K562 (cell line): ENCODE measurements at regions not wholly inside any gene's neighbourhood (a gene's known extent, or its start where the extent isn't known, plus 50 kb on each side); places are given as distances from the start of the nearest gene placed in this dataset.

ENCODE experiments used
- ATAC-seq: fragments of 200-7000 bp; cut with Tn5 transposase; 3 replicates; pipeline ENCODE4 v1.9.1; 2020; ENCODE audit warnings: moderate library complexity
- BruUV-seq: library from RNA; stranded (reverse); fragments of 400-500 nt; replicated peaks from 2 replicates; lab custom pipeline; 2021; lab: Mats Ljungman, UMichigan
- CTCF ChIA-PET: fragments of 300-600 bp; formaldehyde crosslinking; extraction: SDS; loops from one replicate; lab custom pipeline; 2021; ENCODE audit warnings: low intra/inter-chr PET ratio; lab: Yijun Ruan, JAX
- POLR2A ChIA-PET: fragments of 300-600, 350-650 bp; sonication (Branson Sonifier 250); formaldehyde crosslinking; extraction: SDS; loops from one replicate; lab custom pipeline; 2021; ENCODE audit warnings: antibody characterized with exemption, inconsistent platforms; lab: Yijun Ruan, JAX
- DNase-seq, 4 experiments: peaks; one replicate each; pipeline versions ENCODE4 v3.0.0 to v3.0.0-alpha.2; 2011 to 2018; ENCODE audit warnings: low spot score in 3 of 4, mixed read lengths in 3 of 4; ENCODE audit errors: extremely low read depth in 1 of 4
- FAIRE-seq: peaks from 2 replicates; lab custom pipeline; 2011; peaks lifted over from hg19 to GRCh38; lab: Jason Lieb, UNC
- H2AFZ ChIP-seq: 2 replicates; pipeline ENCODE4 v1.6.0; 2011; ENCODE audit warnings: low read depth, low read length, control low read depth, inconsistent platforms
- H3K27ac ChIP-seq: fragments of 200-600 bp; 3 replicates; pipeline ENCODE4 v1.8.0; 2011; ENCODE audit warnings: low read depth, mild to moderate bottlenecking, control low read depth, inconsistent platforms, low read length, moderate library complexity, mixed read lengths; ENCODE audit errors: extremely low read depth
- H3K27me3 ChIP-seq, 2 experiments: fragments of 300-600 bp in 1 of 2; 2 replicates in 1 of 2; 3 replicates in 1 of 2; pipeline versions ENCODE4 v1.6.0 to v1.8.0; 2011; ENCODE audit warnings: inconsistent platforms in 2 of 2, low read length in 2 of 2, mild to moderate bottlenecking in 1 of 2, mixed read lengths in 1 of 2, moderate library complexity in 1 of 2; ENCODE audit not compliant: control insufficient read depth in 2 of 2, insufficient read depth in 2 of 2
- H3K36me3 ChIP-seq: fragments of 300-600 bp; 3 replicates; pipeline ENCODE4 v1.8.0; 2011; ENCODE audit warnings: mild to moderate bottlenecking, low read length, inconsistent platforms; ENCODE audit not compliant: control insufficient read depth, insufficient read depth
- H3K4me1 ChIP-seq, 2 experiments: fragments of 200-600 bp in 1 of 2; replicated peaks in 1 of 2; 2 replicates in 1 of 2; 3 replicates in 1 of 2; pipeline versions ENCODE4 v1.5.1 to v1.8.0; 2011; ENCODE audit warnings: inconsistent platforms in 2 of 2, low read length in 2 of 2, mild to moderate bottlenecking in 1 of 2, mixed read lengths in 1 of 2, moderate library complexity in 1 of 2; ENCODE audit not compliant: control insufficient read depth in 2 of 2, insufficient read depth in 2 of 2
- H3K4me2 ChIP-seq: 2 replicates; pipeline ENCODE4 v1.6.1; 2011; ENCODE audit warnings: low read length, control low read depth, inconsistent platforms, mixed read lengths; ENCODE audit not compliant: insufficient read depth
- H3K4me3 ChIP-seq: fragments of 200-600 bp; sonication (generic), shearing (Covaris generic); 2 replicates; pipeline ENCODE4 v1.5.1; 2016; ENCODE audit warnings: control low read depth, inconsistent platforms
- H3K79me2 ChIP-seq: fragments of 200-600 bp; 3 replicates; pipeline ENCODE4 v1.8.0; 2011; ENCODE audit warnings: low read length, inconsistent platforms; ENCODE audit not compliant: control insufficient read depth, insufficient read depth
- H3K9ac ChIP-seq, 2 experiments: 2 replicates each; pipeline versions ENCODE4 v1.6.0 to v1.6.1; 2011; ENCODE audit warnings: low read depth in 2 of 2, low read length in 2 of 2, control low read depth in 1 of 2, inconsistent platforms in 1 of 2, mild to moderate bottlenecking in 1 of 2, mixed read lengths in 1 of 2; ENCODE audit not compliant: insufficient read depth in 1 of 2
- H3K9me1 ChIP-seq: one replicate; pipeline ENCODE4 v1.6.0; 2011; ENCODE audit warnings: inconsistent platforms, mild to moderate bottlenecking, low read length, moderate library complexity; ENCODE audit not compliant: control insufficient read depth, insufficient read depth
- H3K9me3 ChIP-seq: replicated peaks from 2 replicates; pipeline ENCODE4 v1.5.1; 2011; ENCODE audit warnings: low read depth, low read length, inconsistent platforms; ENCODE audit not compliant: control insufficient read depth, insufficient read depth
- H4K20me1 ChIP-seq: replicated peaks from 2 replicates; pipeline ENCODE4 v1.6.1; 2011; ENCODE audit warnings: low read length, inconsistent platforms, mixed read lengths; ENCODE audit not compliant: control insufficient read depth, insufficient read depth
- CBFA2T2 ChIP-seq: fragments of 450-650 bp; conservative IDR thresholded peaks from 2 replicates; pipeline ENCODE4 v1.6.1; 2017; ENCODE audit warnings: mild to moderate bottlenecking
- CBFA2T3 ChIP-seq: fragments of 450-650 bp; IDR thresholded peaks from 2 replicates; pipeline ENCODE4 v1.6.1; 2017
- CBX8 ChIP-seq: fragments of 200-600 bp; sonication (generic); IDR thresholded peaks from 2 replicates; pipeline ENCODE4 v1.6.1; 2012; ENCODE audit warnings: borderline replicate concordance, mixed run types, low read depth, mild to moderate bottlenecking, moderate library complexity, mixed read lengths, low read length, control low read depth, inconsistent platforms; ENCODE audit not compliant: poor library complexity, severe bottlenecking; ENCODE audit errors: extremely low read depth
- ILF3 ChIP-seq: fragments of 450-650 bp; IDR thresholded peaks from 2 replicates; pipeline ENCODE4 v1.6.1; 2018; ENCODE audit warnings: antibody characterized with exemption, mild to moderate bottlenecking, moderate library complexity, borderline replicate concordance
- PCBP2 ChIP-seq: fragments of 200-400 bp; formaldehyde crosslinking; IDR thresholded peaks from 2 replicates; pipeline ENCODE4 v1.6.1; 2018; ENCODE audit warnings: low read length, low read depth, mild to moderate bottlenecking, moderate library complexity; ENCODE audit not compliant: poor library complexity, severe bottlenecking
- PKNOX1 ChIP-seq: fragments of 450-650 bp; IDR thresholded peaks from 2 replicates; pipeline ENCODE4 v1.6.1; 2016
- SRSF3 ChIP-seq: fragments of 200-400 bp; formaldehyde crosslinking; IDR thresholded peaks from 2 replicates; pipeline ENCODE4 v1.6.1; 2016; ENCODE audit warnings: mild to moderate bottlenecking, low read length, moderate library complexity; ENCODE audit not compliant: insufficient read depth
- TAL1 ChIP-seq: fragments of 450-650 bp; IDR thresholded peaks from 2 replicates; pipeline ENCODE4 v1.6.1; 2016; ENCODE audit warnings: mild to moderate bottlenecking
- WGBS: fragments of 100-300 bp; shearing (Covaris generic); methylation state at CpG from one replicate; pipeline ENCODE4 v1.1.6; 2016; ENCODE audit warnings: low coverage, mixed read lengths; ENCODE audit not compliant: insufficient coverage; ENCODE audit errors: missing lambda C conversion rate; 5-methylcytosine and 5-hydroxymethylcytosine counted together
- in situ Hi-C: fragments of 300-500 bp; cut with MboI; formaldehyde crosslinking; loops from 4 replicates; pipeline ENCODE4 v1.15.0; 2018; ENCODE audit warnings: inconsistent platforms, mixed read lengths
- intact Hi-C: fragments of 100-400 bp; cut with micrococcal nuclease; formaldehyde crosslinking; loops from 2 replicates; pipeline ENCODE4 v1.14.2; 2022
- TF ChIP-seq, protein P1 (sequence below): sonication (generic); formaldehyde crosslinking; IDR thresholded peaks from 2 replicates; pipeline ENCODE4 v1.8.0; 2022; ENCODE audit warnings: missing genetic modification reagents, mild to moderate bottlenecking, borderline replicate concordance

- CTCF ChIA-PET, result no interaction called here
- BruUV-seq, result no TSS peak
Observed at GRCh38 chr2:42951263-42951938, 159.0 kb upstream of the HAAO start.

GRCh38 chr2:42949125-42949524 is 156.7 kb upstream of the HAAO start:
- WGBS, result 38% methylated on average over 6 of the region's 6 CpGs

More at GRCh38 chr2:42951263-42951938, 159.0 kb upstream of the HAAO start:
- Histone ChIP-seq H3K36me3 (no peaks in the 10 kb centered on the region), H3K9me3 (no peaks in the 10 kb centered on the region), H3K4me2 (no peak overlapping the region), H3K4me3 (no peak overlapping the region), H3K9me1 (no peaks in the 10 kb centered on the region), H3K4me1 (peaks cover 2 to 13% of the 10 kb centered on the region in 2 experiments; a peak in 4 of 5 replicates), H3K27ac (no peak overlapping the region), H2AFZ (no peak overlapping the region), H4K20me1 (no peaks in the 10 kb centered on the region), H3K79me2 (no peaks in the 10 kb centered on the region), H3K27me3 (no peaks in the 10 kb centered on the region), H3K9ac (peak overlapping the region in 1 of 2 experiments; percentile 21; a peak in 1 of 4 replicates)
- FAIRE-seq (no peak), ATAC-seq (no peak), DNase-seq (no peak)
- intact Hi-C loops, result no loop called here
- POLR2A ChIA-PET, result no interaction called here
- in situ Hi-C loops, result no loop called here
- no peak for TF ChIP-seq SRSF3
- TF ChIP-seq, protein P1, sequence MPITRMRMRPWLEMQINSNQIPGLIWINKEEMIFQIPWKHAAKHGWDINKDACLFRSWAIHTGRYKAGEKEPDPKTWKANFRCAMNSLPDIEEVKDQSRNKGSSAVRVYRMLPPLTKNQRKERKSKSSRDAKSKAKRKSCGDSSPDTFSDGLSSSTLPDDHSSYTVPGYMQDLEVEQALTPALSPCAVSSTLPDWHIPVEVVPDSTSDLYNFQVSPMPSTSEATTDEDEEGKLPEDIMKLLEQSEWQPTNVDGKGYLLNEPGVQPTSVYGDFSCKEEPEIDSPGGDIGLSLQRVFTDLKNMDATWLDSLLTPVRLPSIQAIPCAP (CRISPR knock-in tag), result no peak
- no peak for TF ChIP-seq ILF3
- TF ChIP-seq PCBP2, result no peak
- WGBS, result 72% methylated on average over 8 of the region's 8 CpGs

More at GRCh38 chr2:42949125-42949524, 156.7 kb upstream of the HAAO start:
- no TSS peak for BruUV-seq
- Histone ChIP-seq H2AFZ (no peak overlapping the region), H3K9me3 (no peaks in the 10 kb centered on the region), H3K4me3 (no peak overlapping the region), H3K36me3 (no peaks in the 10 kb centered on the region), H3K9me1 (no peaks in the 10 kb centered on the region), H3K79me2 (no peaks in the 10 kb centered on the region), H3K4me1 (peaks cover 2 to 19% of the 10 kb centered on the region in 2 experiments; a peak in 4 of 5 replicates), H3K9ac (peak overlapping the region in 1 of 2 experiments; percentile 77; a peak in 2 of 4 replicates), H4K20me1 (no peaks in the 10 kb centered on the region), H3K27ac (no peak overlapping the region), H3K4me2 (no peak overlapping the region), H3K27me3 (no peaks in the 10 kb centered on the region)
- in situ Hi-C loops (no loop called here), intact Hi-C loops (loop anchor here (5.0 kb wide), 2 partner anchors 122 to 658 kb away; no protein-coding TSS in a partner anchor)
- DNase-seq, result no peak
- no peak for ATAC-seq
- ChIA-PET CTCF (no interaction called here), POLR2A (no interaction called here)
- no peak for FAIRE-seq
- TF ChIP-seq CBFA2T2 (peak; percentile 38; the same call in 1 of the 2 replicates), PKNOX1 (peak; percentile 50), TAL1 (peak; percentile 6; the same call in 1 of the 2 replicates), CBX8 (no peak), CBFA2T3 (peak; percentile 61)
